OCI-LY3 (cell line): ENCODE measurements at regions not wholly inside any gene's neighbourhood (a gene's known extent, or its start where the extent isn't known, plus 50 kb on each side); places are given as distances from the start of the nearest gene placed in this dataset.

Experiments used
- EZH2phosphoT487 ChIP-seq: fragments of 200-600 bp; shearing (Covaris generic); IDR thresholded peaks from 2 replicates; pipeline ENCODE4 v1.6.1; 2018; ENCODE audit warnings: antibody characterized with exemption, mixed run types, low read depth
- TF ChIP-seq, protein P1 (sequence below): fragments of 200-600, 300-600 bp; sonication (generic); IDR thresholded peaks from 2 replicates; pipeline ENCODE4 v1.5.1; 2014; ENCODE audit warnings: antibody characterized with exemption, low read length, low read depth

DNA sequence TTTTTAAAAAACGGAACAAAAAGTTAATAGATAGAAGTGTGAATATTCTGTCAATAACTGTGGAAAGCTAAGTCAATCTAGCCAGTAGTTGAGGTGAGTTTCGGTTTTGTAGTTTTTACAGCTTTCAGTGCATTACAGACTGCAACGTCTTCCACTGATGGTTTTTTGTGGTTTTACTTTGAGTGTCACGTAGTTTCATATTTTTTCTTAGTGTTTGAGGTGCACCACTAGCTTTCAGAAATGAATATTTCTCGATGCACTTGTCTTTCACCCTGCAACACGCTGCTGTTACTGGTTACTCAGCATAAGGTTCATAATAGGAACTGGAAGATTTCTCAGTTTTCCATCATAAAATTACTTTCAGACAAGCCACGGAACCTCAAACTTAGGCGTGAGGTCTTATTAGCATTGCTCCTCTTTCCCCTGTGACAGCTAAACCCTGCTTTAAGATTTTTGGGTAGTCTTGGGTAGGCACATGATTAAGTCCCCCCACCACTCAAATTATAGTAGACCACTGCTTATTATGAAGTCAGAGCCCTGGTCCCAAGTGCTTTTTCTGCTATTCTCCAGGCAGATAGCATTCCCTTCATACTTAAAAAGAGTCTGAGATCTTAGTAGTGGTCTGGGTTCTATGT is 1412.7 kb downstream of the KCNT2 start:
- TF ChIP-seq, protein P1, sequence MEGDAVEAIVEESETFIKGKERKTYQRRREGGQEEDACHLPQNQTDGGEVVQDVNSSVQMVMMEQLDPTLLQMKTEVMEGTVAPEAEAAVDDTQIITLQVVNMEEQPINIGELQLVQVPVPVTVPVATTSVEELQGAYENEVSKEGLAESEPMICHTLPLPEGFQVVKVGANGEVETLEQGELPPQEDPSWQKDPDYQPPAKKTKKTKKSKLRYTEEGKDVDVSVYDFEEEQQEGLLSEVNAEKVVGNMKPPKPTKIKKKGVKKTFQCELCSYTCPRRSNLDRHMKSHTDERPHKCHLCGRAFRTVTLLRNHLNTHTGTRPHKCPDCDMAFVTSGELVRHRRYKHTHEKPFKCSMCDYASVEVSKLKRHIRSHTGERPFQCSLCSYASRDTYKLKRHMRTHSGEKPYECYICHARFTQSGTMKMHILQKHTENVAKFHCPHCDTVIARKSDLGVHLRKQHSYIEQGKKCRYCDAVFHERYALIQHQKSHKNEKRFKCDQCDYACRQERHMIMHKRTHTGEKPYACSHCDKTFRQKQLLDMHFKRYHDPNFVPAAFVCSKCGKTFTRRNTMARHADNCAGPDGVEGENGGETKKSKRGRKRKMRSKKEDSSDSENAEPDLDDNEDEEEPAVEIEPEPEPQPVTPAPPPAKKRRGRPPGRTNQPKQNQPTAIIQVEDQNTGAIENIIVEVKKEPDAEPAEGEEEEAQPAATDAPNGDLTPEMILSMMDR, result no peak
- TF ChIP-seq EZH2phosphoT487, result peak; percentile 100
